ENCODE measurements at regions not wholly inside any gene's neighbourhood (a gene's known extent, or its start where the extent isn't known, plus 50 kb on each side); places are given as distances from the start of the nearest gene placed in this dataset.

DNA sequence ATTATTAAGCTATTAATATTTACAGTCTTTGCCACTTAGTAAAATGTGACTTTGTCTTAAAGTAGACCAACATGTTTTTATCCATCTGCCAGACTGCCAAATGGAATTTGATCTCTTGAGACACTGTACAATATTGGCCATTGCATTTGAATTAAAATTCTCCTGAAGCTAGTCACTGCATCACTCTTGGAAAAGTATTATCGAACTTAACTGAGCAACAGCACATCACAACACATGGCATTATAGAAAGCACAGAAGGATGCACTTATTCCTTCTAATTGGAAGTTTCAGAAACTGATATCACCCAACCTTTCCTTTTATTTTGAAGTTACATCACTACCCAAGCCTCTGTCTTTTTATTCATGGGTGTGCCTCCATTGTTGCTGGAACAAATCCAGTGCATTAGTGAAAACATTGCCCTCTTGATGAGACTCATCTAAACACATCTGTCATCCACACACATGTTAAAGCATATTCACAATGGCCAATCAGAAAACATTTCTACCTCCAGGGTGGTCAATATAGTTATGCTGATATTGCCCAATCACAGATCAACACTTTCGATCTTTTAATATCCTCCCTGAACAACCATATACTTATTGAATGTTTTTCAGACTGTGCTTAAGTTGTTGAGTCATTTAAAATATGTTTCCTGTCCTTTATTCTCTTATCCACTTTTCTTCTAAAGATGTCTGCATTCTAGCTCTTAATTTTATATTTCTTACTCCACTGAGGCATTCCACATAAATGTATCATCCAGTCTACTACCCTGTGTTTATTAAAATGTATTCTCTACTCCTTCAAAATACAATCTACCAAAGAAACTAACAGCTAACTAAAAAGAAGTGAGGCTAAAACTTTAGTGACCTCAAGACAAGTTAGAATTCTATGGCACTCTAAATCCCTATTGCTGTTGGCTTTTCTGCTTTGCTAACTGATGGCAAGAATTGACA lies 535.0 kb downstream of the RFPL4B start (continued):
- TF ChIP-seq ZNF114 (CRISPR knock-in tag; IDR thresholded peaks at IDR 0.05): no peak
- TF ChIP-seq, protein P1, sequence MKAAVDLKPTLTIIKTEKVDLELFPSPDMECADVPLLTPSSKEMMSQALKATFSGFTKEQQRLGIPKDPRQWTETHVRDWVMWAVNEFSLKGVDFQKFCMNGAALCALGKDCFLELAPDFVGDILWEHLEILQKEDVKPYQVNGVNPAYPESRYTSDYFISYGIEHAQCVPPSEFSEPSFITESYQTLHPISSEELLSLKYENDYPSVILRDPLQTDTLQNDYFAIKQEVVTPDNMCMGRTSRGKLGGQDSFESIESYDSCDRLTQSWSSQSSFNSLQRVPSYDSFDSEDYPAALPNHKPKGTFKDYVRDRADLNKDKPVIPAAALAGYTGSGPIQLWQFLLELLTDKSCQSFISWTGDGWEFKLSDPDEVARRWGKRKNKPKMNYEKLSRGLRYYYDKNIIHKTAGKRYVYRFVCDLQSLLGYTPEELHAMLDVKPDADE (IDR thresholded peaks at IDR 0.05): no peak
- TF ChIP-seq, protein P2, sequence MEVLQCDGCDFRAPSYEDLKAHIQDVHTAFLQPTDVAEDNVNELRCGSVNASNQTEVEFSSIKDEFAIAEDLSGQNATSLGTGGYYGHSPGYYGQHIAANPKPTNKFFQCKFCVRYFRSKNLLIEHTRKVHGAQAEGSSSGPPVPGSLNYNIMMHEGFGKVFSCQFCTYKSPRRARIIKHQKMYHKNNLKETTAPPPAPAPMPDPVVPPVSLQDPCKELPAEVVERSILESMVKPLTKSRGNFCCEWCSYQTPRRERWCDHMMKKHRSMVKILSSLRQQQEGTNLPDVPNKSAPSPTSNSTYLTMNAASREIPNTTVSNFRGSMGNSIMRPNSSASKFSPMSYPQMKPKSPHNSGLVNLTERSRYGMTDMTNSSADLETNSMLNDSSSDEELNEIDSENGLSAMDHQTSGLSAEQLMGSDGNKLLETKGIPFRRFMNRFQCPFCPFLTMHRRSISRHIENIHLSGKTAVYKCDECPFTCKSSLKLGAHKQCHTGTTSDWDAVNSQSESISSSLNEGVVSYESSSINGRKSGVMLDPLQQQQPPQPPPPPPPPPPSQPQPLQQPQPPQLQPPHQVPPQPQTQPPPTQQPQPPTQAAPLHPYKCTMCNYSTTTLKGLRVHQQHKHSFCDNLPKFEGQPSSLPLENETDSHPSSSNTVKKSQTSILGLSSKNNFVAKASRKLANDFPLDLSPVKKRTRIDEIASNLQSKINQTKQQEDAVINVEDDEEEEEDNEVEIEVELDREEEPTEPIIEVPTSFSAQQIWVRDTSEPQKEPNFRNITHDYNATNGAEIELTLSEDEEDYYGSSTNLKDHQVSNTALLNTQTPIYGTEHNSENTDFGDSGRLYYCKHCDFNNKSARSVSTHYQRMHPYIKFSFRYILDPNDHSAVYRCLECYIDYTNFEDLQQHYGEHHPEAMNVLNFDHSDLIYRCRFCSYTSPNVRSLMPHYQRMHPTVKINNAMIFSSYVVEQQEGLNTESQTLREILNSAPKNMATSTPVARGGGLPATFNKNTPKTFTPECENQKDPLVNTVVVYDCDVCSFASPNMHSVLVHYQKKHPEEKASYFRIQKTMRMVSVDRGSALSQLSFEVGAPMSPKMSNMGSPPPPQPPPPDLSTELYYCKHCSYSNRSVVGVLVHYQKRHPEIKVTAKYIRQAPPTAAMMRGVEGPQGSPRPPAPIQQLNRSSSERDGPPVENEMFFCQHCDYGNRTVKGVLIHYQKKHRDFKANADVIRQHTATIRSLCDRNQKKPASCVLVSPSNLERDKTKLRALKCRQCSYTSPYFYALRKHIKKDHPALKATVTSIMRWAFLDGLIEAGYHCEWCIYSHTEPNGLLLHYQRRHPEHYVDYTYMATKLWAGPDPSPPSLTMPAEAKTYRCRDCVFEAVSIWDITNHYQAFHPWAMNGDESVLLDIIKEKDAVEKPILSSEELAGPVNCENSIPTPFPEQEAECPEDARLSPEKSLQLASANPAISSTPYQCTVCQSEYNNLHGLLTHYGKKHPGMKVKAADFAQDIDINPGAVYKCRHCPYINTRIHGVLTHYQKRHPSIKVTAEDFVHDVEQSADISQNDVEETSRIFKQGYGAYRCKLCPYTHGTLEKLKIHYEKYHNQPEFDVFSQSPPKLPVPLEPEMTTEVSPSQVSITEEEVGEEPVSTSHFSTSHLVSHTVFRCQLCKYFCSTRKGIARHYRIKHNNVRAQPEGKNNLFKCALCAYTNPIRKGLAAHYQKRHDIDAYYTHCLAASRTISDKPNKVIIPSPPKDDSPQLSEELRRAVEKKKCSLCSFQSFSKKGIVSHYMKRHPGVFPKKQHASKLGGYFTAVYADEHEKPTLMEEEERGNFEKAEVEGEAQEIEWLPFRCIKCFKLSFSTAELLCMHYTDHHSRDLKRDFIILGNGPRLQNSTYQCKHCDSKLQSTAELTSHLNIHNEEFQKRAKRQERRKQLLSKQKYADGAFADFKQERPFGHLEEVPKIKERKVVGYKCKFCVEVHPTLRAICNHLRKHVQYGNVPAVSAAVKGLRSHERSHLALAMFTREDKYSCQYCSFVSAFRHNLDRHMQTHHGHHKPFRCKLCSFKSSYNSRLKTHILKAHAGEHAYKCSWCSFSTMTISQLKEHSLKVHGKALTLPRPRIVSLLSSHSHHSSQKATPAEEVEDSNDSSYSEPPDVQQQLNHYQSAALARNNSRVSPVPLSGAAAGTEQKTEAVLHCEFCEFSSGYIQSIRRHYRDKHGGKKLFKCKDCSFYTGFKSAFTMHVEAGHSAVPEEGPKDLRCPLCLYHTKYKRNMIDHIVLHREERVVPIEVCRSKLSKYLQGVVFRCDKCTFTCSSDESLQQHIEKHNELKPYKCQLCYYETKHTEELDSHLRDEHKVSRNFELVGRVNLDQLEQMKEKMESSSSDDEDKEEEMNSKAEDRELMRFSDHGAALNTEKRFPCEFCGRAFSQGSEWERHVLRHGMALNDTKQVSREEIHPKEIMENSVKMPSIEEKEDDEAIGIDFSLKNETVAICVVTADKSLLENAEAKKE (CRISPR knock-in tag; IDR thresholded peaks at IDR 0.05): no peak
- TF ChIP-seq JUNB (IDR thresholded peaks at IDR 0.05; ENCODE audit: unreplicated experiment): no peak
- TF ChIP-seq STAT1 (IDR thresholded peaks at IDR 0.05; ENCODE audit: unreplicated experiment): no peak

DNA sequence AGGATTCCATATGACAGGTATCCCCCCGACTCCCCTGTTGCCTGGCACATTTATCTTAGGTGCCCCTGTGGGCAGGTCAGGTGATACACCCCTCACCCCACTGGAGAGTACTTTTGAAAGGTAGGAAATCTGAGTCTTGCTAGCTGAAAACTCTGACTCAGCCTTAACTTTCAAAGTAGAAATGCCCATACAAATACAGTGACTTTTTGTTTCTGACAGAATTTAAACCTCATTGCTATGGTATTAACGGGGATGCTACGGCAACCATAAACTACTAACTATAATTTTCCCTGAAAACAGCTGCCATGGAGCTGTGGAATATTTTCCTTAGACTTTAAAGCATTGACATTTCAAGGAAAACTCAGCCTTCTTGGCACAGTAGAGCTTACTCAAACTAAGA lies 536.0 kb downstream of the RFPL4B start:
- H3K4me2 ChIP-seq: no peak overlapping the region
- peaks cover 2% of the 10 kb centered on the region for H3K27me3 Mint-ChIP-seq (ENCODE audit: insufficient read depth, low read depth, poor library complexity)
- no peaks in the 10 kb centered on the region for H3K36me3 Mint-ChIP-seq (ENCODE audit: low read depth)
- H3K9me2 ChIP-seq (ENCODE audit: insufficient read depth): no peaks in the 10 kb centered on the region
- H3K4me3 Mint-ChIP-seq: no peak overlapping the region
- no peaks in the 10 kb centered on the region for H3K79me2 ChIP-seq (replicated peaks; ENCODE audit: insufficient read depth)
- peaks cover 3% of the 10 kb centered on the region; the same call in 1 of the 3 replicates for H3K4me1 Mint-ChIP-seq
- H3K27ac Mint-ChIP-seq: no peak overlapping the region
- H3K27me3 ChIP-seq (ENCODE audit: insufficient read depth): no peaks in the 10 kb centered on the region
- H3K36me3 ChIP-seq (ENCODE audit: insufficient read depth): no peaks in the 10 kb centered on the region
- no peak overlapping the region for H2AFZ ChIP-seq
- no peaks in the 10 kb centered on the region for H3K4me1 ChIP-seq (ENCODE audit: insufficient read depth)
- no peaks in the 10 kb centered on the region for H3F3A ChIP-seq (replicated peaks; ENCODE audit: low read depth)
- H4K20me1 ChIP-seq (replicated peaks; ENCODE audit: insufficient read depth): no peaks in the 10 kb centered on the region
- ATAC-seq (no peak), DNase-seq (ENCODE audit: low spot score) (no peak)
- H3K27ac ChIP-seq (ENCODE audit: low read depth): no peak overlapping the region
- no peak overlapping the region for H3K4me3 ChIP-seq
- no peaks in the 10 kb centered on the region for H3K9me3 Mint-ChIP-seq
- TF ChIP-seq, protein P3, sequence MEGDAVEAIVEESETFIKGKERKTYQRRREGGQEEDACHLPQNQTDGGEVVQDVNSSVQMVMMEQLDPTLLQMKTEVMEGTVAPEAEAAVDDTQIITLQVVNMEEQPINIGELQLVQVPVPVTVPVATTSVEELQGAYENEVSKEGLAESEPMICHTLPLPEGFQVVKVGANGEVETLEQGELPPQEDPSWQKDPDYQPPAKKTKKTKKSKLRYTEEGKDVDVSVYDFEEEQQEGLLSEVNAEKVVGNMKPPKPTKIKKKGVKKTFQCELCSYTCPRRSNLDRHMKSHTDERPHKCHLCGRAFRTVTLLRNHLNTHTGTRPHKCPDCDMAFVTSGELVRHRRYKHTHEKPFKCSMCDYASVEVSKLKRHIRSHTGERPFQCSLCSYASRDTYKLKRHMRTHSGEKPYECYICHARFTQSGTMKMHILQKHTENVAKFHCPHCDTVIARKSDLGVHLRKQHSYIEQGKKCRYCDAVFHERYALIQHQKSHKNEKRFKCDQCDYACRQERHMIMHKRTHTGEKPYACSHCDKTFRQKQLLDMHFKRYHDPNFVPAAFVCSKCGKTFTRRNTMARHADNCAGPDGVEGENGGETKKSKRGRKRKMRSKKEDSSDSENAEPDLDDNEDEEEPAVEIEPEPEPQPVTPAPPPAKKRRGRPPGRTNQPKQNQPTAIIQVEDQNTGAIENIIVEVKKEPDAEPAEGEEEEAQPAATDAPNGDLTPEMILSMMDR (conservative IDR thresholded peaks at IDR 0.05; ENCODE audit: low read depth in 2 of 2): no peak
